GM23338 (cell line): ENCODE measurements at regions not wholly inside any gene's neighbourhood (a gene's known extent, or its start where the extent isn't known, plus 50 kb on each side); places are given as distances from the start of the nearest gene placed in this dataset.

ENCODE experiments used
- CREB1 ChIP-seq: fragments of 250-450 bp; sonication (Bioruptor Pico); IDR thresholded peaks from 2 replicates; pipeline ENCODE4 v1.5.0; 2020; ENCODE audit warnings: low read depth, mild to moderate bottlenecking, moderate library complexity
- EZH2phosphoT487 ChIP-seq: fragments of 200-600 bp; sonication (generic); IDR thresholded peaks from one replicate; pipeline ENCODE4 v1.8.1; 2018; ENCODE audit warnings: antibody characterized with exemption; ENCODE audit not compliant: unreplicated experiment
- NANOG ChIP-seq: IDR thresholded peaks from 2 replicates; pipeline ENCODE4 v1.6.1; 2016; ENCODE audit warnings: antibody characterized with exemption, borderline replicate concordance
- REST ChIP-seq: IDR thresholded peaks from one replicate; pipeline ENCODE4 v1.6.1; 2018; ENCODE audit warnings: antibody characterized with exemption; ENCODE audit not compliant: unreplicated experiment
- STAT1 ChIP-seq: IDR thresholded peaks from one replicate; pipeline ENCODE4 v1.6.1; 2016; ENCODE audit warnings: antibody characterized with exemption; ENCODE audit not compliant: unreplicated experiment
- ZNF462 ChIP-seq: fragments of 250-450 bp; sonication (Bioruptor Pico); IDR thresholded peaks from 2 replicates; pipeline ENCODE4 v1.5.0; 2020; ENCODE audit warnings: mild to moderate bottlenecking, moderate library complexity

GRCh38 chr9:129341987-129342348, 163.9 kb upstream of the IER5L start (continued):
- TF ChIP-seq ZNF462 (CRISPR knock-in tag) (no peak), NANOG (no peak), EZH2phosphoT487 (no peak), REST (no peak), STAT1 (no peak), CREB1 (CRISPR knock-in tag) (no peak)
